ENCODE measurements at regions not wholly inside any gene's neighbourhood (a gene's known extent, or its start where the extent isn't known, plus 50 kb on each side); places are given as distances from the start of the nearest gene placed in this dataset.

DNA sequence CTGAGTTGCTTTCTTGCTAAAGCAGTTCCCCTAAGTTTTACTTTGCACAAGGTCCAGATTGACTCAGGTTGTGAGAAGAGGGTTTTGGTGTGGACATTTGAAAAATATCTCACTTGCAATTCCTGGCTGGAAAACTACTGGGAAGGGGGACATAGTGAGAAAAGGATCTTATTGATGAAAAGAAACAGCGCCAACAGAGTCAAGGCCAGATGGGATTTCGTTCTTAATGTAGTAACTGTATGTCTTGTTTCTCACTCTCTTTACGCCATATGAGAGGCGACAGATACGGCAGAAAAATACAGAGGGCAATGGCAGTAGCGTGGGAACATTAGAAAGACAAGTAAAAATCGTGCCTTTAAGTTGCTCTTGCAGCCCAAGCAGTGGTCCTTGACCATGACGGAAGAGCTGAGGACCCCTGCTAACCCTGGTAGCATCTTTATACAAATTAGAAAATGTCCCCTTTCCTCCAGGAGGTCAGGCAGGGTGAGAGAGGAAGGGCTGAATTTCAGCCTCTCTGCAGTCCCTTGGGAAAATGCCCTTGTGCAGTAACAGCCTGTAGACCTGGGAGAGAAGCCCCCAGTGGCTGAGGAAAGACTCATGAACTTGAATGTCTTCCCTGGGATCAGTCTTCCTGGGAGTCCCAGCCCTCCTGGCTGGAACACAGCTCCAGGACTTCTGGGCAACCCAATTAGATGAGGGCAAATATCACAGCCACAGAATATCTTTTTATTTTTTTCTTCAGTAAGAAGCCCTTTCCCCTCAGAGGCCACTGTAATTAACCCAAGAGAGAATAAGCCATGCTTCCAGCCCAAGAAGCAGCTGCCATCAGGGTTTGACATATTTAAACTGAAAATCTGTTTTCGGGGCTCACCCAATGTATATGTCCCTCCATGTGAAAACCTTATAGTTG lies 113.4 kb downstream of the CD47 start:
- TF ChIP-seq, protein P1, sequence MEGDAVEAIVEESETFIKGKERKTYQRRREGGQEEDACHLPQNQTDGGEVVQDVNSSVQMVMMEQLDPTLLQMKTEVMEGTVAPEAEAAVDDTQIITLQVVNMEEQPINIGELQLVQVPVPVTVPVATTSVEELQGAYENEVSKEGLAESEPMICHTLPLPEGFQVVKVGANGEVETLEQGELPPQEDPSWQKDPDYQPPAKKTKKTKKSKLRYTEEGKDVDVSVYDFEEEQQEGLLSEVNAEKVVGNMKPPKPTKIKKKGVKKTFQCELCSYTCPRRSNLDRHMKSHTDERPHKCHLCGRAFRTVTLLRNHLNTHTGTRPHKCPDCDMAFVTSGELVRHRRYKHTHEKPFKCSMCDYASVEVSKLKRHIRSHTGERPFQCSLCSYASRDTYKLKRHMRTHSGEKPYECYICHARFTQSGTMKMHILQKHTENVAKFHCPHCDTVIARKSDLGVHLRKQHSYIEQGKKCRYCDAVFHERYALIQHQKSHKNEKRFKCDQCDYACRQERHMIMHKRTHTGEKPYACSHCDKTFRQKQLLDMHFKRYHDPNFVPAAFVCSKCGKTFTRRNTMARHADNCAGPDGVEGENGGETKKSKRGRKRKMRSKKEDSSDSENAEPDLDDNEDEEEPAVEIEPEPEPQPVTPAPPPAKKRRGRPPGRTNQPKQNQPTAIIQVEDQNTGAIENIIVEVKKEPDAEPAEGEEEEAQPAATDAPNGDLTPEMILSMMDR (IDR thresholded peaks at IDR 0.05), result no peak
- TF ChIP-seq, protein P2, sequence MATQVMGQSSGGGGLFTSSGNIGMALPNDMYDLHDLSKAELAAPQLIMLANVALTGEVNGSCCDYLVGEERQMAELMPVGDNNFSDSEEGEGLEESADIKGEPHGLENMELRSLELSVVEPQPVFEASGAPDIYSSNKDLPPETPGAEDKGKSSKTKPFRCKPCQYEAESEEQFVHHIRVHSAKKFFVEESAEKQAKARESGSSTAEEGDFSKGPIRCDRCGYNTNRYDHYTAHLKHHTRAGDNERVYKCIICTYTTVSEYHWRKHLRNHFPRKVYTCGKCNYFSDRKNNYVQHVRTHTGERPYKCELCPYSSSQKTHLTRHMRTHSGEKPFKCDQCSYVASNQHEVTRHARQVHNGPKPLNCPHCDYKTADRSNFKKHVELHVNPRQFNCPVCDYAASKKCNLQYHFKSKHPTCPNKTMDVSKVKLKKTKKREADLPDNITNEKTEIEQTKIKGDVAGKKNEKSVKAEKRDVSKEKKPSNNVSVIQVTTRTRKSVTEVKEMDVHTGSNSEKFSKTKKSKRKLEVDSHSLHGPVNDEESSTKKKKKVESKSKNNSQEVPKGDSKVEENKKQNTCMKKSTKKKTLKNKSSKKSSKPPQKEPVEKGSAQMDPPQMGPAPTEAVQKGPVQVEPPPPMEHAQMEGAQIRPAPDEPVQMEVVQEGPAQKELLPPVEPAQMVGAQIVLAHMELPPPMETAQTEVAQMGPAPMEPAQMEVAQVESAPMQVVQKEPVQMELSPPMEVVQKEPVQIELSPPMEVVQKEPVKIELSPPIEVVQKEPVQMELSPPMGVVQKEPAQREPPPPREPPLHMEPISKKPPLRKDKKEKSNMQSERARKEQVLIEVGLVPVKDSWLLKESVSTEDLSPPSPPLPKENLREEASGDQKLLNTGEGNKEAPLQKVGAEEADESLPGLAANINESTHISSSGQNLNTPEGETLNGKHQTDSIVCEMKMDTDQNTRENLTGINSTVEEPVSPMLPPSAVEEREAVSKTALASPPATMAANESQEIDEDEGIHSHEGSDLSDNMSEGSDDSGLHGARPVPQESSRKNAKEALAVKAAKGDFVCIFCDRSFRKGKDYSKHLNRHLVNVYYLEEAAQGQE (IDR thresholded peaks at IDR 0.05; ENCODE audit: low read depth, low read length), result no peak
- TF ChIP-seq SMC3 (IDR thresholded peaks at IDR 0.05; ENCODE audit: low read depth, low read length), result no peak

All from SK-N-SH (cell line).